GM12865 (cell line): ENCODE measurements at regions not wholly inside any gene's neighbourhood (a gene's known extent, or its start where the extent isn't known, plus 50 kb on each side); places are given as distances from the start of the nearest gene placed in this dataset.

Source experiments
- DNase-seq: peaks from one replicate; pipeline ENCODE4 v3.0.0; 2010; ENCODE audit warnings: low read depth
- H3K4me3 ChIP-seq: 2 replicates; pipeline ENCODE4 v1.5.1; 2011; ENCODE audit warnings: mild to moderate bottlenecking, low read depth, low read length, control low read depth
- CTCF ChIP-seq: IDR thresholded peaks from 2 replicates; pipeline ENCODE4 v1.5.1; 2011; ENCODE audit warnings: low read length, control low read depth, low read depth, inconsistent platforms; ENCODE audit not compliant: insufficient read depth; ENCODE audit errors: missing control alignments

GRCh38 chr20:24737212-24737850 is 211.7 kb upstream of the CST7 start:
- no peak for TF ChIP-seq CTCF
- DNase-seq, result no peak
- H3K4me3 ChIP-seq, result no peak overlapping the region

GRCh38 chr20:24738058-24738775 is 210.9 kb upstream of the CST7 start:
- H3K4me3 ChIP-seq, result no peak overlapping the region
- no peak for TF ChIP-seq CTCF

GRCh38 chr20:24738981-24739633 is 210.0 kb upstream of the CST7 start:
- no peak overlapping the region for H3K4me3 ChIP-seq
- TF ChIP-seq CTCF, result no peak
- DNase-seq, result peak; percentile 26

More at GRCh38 chr20:24738058-24738775, 210.9 kb upstream of the CST7 start:
- DNase-seq, result no peak

- no peak overlapping the region for H3K4me3 ChIP-seq
- no peak for DNase-seq
- TF ChIP-seq CTCF, result no peak
Observed at GRCh38 chr20:24739746-24740145, 209.3 kb upstream of the CST7 start.

GRCh38 chr20:24741493-24742072 is 207.5 kb upstream of the CST7 start:
- no peak for TF ChIP-seq CTCF
- H3K4me3 ChIP-seq, result no peak overlapping the region
- no peak for DNase-seq

- DNase-seq, result no peak
Observed at GRCh38 chr20:24742436-24742835, 206.6 kb upstream of the CST7 start.

More at GRCh38 chr20:24742436-24742835, 206.6 kb upstream of the CST7 start:
- no peak overlapping the region for H3K4me3 ChIP-seq
- TF ChIP-seq CTCF, result no peak
